HG03460 (cell line): ENCODE measurements at regions not wholly inside any gene's neighbourhood (a gene's known extent, or its start where the extent isn't known, plus 50 kb on each side); places are given as distances from the start of the nearest gene placed in this dataset.

Experiments used
- ATAC-seq: cut with Tn5 transposase; IDR thresholded peaks from one replicate; pipeline ENCODE4 v1.9.1; 2021; ENCODE audit not compliant: unreplicated experiment

DNA sequence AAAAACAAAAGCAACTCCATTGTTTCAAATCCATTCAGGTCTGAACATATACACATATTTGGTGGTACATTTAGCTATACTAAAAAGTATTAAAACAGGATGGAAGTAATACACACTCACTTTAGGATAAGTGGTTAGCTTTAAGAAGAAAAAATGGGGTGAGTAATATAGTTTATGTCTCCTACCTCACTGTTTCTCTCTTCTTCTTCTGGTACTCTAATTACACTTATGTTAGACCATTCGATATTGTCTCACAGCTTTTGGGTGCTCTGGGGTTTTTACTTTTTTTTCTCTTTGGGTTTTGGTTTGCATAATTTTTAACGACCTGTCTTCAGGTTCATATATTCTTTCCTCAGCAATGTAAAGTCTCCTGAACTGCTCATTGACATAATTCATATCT is 75.4 kb upstream of the AKAP13 start:
- no peak for ATAC-seq

DNA sequence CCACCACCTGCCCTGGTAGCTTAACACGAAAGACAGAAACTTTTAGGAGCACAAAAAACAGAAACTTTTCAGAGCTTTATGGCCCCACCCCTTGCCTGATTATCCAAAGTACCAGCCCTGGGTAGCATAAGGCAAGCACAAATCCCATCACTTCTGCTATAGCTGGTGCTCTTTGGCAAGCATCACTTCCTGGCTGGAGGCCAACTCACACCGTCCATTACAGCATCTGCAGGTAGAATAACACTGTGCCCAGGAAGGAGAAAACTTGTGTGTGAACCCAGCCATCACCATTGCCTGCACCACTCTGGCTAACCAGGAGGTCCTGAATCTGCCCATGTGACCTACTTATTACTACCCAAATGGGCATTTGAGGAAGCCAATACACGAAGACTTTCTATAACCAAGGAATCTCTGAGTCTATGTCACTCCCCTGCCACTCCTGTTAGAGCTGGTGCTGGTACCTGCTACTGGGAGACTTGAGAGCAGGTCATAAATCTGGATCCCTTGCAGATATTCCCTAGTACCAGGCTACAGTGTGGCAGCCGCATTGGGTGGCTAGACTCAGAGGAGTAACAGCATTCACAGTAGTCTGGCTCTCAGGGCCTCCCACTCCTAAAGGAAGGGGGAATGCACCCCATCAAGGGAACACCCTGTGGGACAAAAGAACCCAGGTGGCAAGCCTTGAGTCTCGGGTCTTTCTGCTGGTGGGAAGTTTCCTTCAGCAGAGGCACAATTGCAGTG is 73.3 kb upstream of the AKAP13 start:
- no peak for ATAC-seq

DNA sequence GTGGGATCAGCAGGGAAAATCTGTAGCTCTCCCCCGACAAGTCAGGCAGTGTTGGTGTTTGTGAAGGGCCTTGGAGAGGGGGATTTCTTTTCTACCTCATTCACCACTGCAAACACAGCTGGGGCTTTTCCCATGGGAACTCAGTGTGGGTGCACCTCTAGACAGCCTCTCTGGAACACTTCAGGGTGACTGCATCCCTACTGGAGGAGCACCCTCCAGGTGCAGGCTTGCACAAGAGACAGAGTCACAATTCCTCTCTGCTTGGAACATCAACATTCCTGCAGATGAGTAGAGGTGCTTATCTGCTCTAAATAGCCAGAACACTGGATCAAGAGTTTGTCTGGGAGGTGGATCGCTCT is 72.7 kb upstream of the AKAP13 start:
- ATAC-seq, result no peak

DNA sequence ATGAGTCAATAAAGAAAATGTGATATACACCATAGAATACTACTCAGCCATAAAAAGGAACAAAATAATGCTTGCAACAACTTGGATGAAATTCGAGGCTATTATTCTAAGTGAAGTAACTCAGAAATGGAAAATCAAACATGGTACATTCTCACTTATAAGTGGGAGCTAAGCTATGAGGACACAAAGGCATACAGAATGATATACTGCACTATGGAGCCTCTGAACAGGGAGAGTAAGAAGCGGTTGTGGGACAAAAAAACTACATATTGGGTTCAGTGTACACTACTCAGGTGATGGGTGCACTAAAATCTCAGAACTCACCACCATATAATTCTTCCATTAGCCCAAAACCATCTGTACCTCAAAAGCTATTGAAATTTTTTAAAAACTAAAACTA is 68.8 kb upstream of the AKAP13 start:
- ATAC-seq, result no peak

DNA sequence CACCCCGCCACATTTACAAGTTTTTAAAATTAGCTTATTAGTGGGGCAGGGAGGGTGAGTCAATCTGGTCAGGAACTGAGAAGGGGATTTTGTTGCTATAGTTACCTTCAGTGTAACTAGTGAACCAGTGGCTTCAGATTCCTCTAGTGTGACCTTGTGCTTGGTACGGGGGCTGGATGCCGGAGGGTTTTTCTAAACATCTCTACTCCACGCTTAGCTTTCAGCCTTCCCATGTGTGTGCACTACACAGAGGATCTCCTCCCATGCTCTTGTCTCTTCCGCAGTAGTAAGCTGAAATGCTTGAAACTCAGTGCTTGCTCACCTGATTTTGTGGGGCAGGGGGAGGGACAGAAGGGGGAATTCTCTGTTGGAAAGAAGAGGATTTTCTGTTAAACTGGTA is 67.9 kb upstream of the AKAP13 start:
- ATAC-seq, result peak; percentile 85

DNA sequence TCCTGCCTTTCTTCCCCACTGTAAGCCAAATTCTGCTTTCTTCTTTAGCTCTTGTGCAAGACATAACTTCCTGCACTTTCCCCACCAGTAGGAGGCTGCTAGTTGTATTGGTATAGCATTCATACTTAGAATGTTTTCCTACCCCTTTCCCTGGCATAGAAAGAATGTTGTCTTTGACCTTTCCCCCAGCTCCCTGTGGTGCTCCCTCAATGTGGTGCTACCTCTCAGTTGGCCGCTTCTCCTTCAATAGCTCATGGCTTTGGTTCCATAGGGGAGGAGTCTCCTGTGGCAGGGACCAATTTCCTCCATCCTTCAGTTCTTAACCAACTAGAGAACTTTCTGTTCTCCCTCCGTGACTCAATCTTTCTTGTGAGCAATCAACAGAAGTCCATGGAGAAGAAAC is 67.5 kb upstream of the AKAP13 start:
- ATAC-seq, result peak; percentile 20

DNA sequence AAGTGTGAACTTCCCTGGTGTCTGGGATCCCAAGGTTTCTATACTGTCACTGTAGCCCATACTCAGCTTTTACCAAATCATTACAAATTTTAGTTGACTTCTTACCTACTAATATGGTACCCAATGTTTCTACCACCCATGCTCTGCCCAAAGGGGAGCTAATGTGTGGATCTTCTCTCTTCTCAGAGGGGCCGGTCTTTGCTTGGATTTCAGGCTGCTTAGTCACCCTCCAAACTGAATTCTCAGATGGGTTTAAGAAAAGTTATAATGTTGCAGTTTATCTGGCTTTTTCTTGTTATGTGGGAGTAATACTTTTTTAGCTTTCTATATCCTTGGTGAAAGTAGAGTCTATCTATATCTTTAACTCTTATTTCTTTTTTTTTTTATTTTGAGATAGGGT is 67.1 kb upstream of the AKAP13 start:
- ATAC-seq, result no peak

DNA sequence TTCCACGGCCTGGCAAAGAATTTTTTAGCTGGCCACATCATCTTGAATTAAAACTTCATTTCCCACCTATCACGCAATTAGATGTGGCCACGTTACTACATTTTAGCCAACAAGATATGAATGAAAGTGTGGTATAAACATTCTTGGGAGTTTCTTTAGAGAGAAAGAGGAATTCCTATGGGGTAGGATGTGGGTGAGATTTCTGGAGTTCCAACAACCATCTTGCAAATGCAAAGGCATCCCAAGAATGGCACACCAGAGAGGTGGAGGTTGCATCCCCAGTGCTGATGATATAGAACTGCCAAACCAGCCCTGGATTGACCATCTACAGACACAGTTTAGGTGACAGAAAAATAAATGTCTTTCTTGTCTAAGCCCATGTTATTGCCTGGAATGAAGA is 66.3 kb upstream of the AKAP13 start:
- ATAC-seq, result no peak

DNA sequence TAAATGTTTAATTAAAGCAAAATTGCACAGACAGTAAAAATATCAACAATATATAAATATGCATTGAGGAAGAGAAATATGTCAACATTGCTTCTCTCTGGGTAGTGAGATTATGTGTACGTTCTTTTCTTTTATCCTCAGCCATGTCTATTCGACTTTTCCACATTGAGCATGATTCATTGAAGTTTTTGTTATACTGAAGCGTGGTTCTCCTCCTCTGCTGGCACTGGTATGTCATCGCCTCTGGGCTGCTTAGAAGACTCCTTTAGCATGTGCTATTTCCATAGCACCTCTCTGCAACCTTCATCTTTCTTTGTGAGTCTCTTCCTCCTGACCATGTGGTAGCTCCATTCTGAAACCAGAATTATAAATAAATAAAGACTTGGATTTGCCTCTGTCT is 65.8 kb upstream of the AKAP13 start:
- no peak for ATAC-seq

DNA sequence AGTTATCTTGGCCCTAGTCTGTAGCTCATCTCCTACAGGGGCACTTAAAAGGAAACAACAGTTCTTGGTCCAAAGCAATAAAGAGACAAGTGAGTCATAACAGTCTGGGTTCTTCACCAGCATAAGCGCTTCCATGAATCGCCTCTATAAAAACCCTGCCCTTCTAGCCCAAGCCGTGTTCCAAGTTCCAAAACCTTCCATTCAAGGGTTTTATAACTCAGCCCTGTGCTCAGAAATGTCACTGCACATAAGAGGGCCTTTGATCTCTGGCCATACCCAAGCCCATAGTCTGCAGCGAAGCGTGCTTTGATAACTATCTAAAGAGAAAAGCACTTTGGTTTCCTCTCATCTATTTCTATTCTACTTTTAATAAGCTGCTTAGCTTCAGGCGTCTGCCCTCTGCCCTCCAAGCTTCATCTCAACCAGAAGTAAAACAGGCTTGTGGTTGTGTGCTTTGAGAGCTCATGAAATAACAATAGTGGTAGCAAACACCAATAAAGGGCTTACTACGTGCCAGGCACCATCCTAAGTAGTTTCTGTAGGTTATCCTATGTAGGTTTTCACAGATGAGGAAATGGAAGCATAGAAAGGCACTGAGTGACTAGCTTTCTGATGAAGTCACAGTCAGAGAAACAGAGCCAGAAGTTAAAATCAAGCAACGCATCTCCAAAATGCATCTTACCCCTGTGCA is 64.0 kb upstream of the AKAP13 start:
- ATAC-seq, result no peak

DNA sequence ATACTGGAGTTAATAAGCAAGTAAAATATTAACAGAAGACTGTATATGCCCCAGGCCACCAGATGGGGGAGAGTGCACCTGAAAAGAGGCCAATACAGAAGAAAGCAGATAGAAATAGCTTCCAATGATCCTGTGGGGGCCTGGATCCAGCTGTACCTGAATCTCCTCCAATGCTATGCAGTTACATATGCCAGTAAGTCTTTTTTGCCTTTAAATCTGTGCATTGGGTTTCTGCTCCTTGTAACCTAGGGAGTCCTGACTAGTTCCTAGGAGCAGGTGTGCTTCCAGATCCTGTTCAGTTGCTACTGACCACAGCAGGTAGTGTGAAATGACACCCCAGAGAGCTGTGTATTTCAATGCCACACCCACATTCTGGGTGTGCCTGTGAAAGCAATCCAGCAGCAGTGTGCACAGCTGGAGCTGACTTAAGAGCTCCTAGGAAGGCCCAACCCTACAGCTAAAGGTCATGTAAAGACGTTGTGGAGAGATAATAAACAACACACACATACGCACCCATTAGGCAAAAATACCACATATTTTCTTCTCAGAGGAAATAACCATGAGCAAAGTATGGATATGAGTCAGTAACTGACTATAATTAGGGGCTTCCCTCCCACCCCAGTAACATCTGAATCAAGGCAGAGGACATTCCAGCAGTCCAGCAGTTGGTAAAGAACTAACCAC is 62.2 kb upstream of the AKAP13 start:
- peak; percentile 83 for ATAC-seq

DNA sequence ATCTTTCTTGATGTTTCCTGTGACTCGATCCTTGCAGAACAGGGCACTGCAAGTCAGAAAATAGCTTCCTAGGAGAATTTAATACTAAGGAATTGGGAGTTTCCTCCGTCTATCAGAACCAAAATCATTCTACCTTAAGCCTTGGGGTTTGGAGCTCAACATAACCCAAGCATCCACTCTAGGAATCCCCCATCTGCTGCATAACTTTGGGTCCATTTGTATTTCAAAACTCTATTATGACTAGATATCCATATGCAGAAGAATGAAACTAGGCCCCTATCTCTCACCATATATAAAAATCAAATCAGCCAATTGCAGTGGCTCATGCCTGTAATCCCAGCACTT is 61.7 kb upstream of the AKAP13 start:
- peak; percentile 10 for ATAC-seq

DNA sequence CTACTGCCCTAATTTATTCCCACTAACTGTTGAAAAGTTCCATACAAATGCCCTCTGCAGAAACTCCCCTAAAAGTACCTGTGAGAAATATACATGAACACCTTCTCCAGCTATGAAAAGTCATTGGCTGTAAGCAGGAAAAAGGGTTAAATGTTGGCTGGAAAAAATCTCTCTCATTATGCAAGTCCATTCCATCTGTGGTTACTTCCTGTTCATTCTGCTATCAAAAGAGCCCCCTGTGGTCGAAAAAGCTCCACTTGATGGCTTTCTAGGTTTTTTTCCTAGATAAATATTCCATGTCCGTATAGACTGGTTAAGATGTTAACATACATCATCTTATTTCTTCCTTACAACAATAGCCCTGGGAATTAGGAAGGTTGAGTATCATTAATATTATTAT is 56.2 kb upstream of the AKAP13 start:
- no peak for ATAC-seq

DNA sequence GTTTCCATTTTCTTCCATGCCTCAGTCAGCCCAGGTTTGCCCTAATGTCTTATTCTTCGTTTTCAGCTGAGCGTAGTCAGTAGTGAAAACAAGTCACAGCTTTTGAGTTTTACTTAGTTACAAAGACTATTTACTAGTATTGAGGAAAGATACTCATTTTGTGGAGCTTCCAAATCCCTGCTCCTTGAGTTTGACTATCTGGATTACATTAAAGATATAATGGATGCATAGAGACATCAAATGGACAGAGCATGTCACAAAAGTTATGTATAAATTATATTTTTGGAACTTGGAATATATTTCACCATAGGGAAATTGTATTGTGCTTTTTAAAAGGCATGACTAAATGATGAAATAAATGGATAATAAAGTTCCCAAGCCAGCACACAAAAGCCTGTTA is 54.6 kb upstream of the AKAP13 start:
- ATAC-seq, result no peak

DNA sequence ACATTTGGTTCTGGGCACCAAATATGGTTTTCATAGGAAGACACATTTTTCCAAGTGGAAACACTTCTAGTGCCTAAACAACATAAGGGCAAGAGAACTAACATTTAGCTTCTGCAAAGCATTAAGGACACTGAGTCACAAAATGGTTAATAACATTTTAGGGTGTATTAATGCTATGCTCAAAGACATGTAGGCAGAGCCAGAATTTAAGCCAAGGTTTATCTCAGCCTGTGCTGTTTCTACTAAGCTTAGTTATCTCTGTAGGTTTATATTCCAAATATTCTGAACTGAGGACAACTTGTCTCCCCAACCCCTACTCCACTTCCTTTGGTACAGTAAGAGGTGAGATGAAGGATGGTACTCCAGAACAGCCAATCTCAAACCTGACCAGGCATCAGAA is 54.1 kb upstream of the AKAP13 start:
- ATAC-seq, result no peak

DNA sequence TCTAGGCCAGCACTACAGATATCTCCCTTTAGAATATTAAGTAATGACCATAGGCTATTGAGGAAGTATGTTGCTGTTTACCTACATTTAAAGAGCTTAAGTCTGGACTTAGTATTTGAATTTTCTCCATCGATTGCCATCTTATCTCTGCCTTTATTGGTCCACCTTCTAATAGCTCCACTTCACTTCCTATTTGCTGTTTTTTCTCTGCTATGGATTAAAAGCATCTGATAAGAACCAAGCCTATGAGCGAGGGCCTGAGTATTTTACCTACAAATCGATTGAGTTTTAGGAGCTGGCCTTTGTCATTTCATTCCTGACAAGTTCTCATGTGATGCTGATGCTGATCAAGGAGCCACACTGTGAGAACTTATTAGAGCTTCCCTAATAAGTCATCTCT is 52.6 kb upstream of the AKAP13 start:
- no peak for ATAC-seq

DNA sequence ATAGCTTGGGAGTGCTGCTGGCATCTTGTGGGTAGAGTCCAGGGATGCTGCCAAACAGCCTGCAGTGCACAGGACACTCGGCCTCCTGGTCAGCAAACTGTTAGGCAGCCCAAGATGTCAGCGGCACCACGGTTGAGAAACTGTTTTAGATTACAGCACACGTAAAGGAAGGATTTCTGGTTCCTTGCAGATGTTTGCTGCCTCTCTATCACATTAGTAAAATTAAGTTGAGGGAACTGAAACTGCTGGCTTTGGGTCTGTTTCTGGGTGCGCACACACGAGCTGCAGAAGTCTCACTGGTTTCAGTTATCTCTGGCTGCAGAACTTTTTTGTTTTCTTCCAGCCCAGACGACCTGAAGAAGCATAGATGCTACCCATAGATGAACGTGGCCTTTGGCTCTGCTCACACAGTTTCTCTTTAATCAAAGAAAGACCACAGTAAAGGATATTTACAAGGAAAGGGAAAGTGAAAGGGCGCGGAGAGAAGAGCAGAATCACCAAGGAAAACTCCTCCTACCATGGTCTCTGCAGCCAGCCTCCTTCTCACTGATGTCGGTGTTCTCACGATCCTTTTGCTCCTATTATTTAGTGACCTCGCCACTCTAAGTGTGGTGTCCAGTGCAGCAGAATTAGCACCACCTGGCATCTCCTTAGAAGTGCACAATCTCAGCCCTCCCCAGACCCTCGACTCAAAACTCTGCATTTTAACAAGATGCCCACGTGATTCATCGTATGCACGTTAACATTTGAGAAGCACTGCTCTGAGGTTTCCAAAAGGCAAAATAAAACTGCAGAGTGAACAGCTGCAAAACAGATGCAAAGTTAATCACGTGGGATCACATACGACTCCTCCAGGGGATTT is 50.6 kb upstream of the AKAP13 start:
- peak; percentile 55 for ATAC-seq
